Body of pancreas (tissue), 4 donors: ENCODE measurements at regions not wholly inside any gene's neighbourhood (a gene's known extent, or its start where the extent isn't known, plus 50 kb on each side); places are given as distances from the start of the nearest gene placed in this dataset.

Source experiments
- POLR2A ChIP-seq, 3 donors: fragments of 450-650 bp; IDR thresholded peaks; one replicate each; pipeline ENCODE4 v1.6.1; 2016; ENCODE audit warnings: antibody characterized with exemption in 3 of 3, mild to moderate bottlenecking in 2 of 3
- TF ChIP-seq, protein P1 (sequence below), 7 experiments: fragments of 450-650 bp in 4 of 7; fragments of 200-600 bp in 3 of 7; sonication (generic) in 3 of 7; IDR thresholded peaks; one replicate each; pipeline ENCODE4 v1.5.1; 2016 to 2019; ENCODE audit warnings: antibody characterized with exemption in 7 of 7

GRCh38 chr11:80616070-80616800 is 1175.4 kb upstream of the TENM4 start:
- no peak for TF ChIP-seq POLR2A (IDR thresholded peaks at IDR 0.05)
- TF ChIP-seq, protein P1, sequence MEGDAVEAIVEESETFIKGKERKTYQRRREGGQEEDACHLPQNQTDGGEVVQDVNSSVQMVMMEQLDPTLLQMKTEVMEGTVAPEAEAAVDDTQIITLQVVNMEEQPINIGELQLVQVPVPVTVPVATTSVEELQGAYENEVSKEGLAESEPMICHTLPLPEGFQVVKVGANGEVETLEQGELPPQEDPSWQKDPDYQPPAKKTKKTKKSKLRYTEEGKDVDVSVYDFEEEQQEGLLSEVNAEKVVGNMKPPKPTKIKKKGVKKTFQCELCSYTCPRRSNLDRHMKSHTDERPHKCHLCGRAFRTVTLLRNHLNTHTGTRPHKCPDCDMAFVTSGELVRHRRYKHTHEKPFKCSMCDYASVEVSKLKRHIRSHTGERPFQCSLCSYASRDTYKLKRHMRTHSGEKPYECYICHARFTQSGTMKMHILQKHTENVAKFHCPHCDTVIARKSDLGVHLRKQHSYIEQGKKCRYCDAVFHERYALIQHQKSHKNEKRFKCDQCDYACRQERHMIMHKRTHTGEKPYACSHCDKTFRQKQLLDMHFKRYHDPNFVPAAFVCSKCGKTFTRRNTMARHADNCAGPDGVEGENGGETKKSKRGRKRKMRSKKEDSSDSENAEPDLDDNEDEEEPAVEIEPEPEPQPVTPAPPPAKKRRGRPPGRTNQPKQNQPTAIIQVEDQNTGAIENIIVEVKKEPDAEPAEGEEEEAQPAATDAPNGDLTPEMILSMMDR (IDR thresholded peaks at IDR 0.05) = no peak
